Type B pancreatic cell (in vitro differentiated cells): ENCODE measurements at regions not wholly inside any gene's neighbourhood (a gene's known extent, or its start where the extent isn't known, plus 50 kb on each side); places are given as distances from the start of the nearest gene placed in this dataset.

Experiments
- DNase-seq: peaks from one replicate; pipeline ENCODE4 v3.0.0; 2021; ENCODE audit warnings: mixed read lengths; ENCODE audit not compliant: unreplicated experiment; ENCODE audit errors: extremely low spot score
- H3K27ac Mint-ChIP-seq: 2 replicates; pipeline ENCODE4 v1.8.0; 2021; ENCODE audit warnings: mild to moderate bottlenecking, mixed read lengths
- H3K27me3 Mint-ChIP-seq: 2 replicates; pipeline ENCODE4 v1.8.0; 2021; ENCODE audit warnings: mixed read lengths
- H3K36me3 Mint-ChIP-seq: 2 replicates; pipeline ENCODE4 v1.8.0; 2021; ENCODE audit warnings: mixed read lengths
- H3K4me1 Mint-ChIP-seq: one replicate; pipeline ENCODE4 v1.8.0; 2021; ENCODE audit warnings: mixed read lengths; ENCODE audit not compliant: unreplicated experiment
- H3K4me3 Mint-ChIP-seq: 2 replicates; pipeline ENCODE4 v1.8.0; 2021; ENCODE audit warnings: mild to moderate bottlenecking, mixed read lengths
- H3K9me3 Mint-ChIP-seq: 2 replicates; pipeline ENCODE4 v1.8.0; 2021; ENCODE audit warnings: mixed read lengths
- TF ChIP-seq, protein P1 (sequence below): fragments of 200-600 bp; sonication (generic); conservative IDR thresholded peaks from 2 replicates; pipeline ENCODE4 v1.5.0; 2021; ENCODE audit warnings: antibody characterized with exemption, mild to moderate bottlenecking

DNA sequence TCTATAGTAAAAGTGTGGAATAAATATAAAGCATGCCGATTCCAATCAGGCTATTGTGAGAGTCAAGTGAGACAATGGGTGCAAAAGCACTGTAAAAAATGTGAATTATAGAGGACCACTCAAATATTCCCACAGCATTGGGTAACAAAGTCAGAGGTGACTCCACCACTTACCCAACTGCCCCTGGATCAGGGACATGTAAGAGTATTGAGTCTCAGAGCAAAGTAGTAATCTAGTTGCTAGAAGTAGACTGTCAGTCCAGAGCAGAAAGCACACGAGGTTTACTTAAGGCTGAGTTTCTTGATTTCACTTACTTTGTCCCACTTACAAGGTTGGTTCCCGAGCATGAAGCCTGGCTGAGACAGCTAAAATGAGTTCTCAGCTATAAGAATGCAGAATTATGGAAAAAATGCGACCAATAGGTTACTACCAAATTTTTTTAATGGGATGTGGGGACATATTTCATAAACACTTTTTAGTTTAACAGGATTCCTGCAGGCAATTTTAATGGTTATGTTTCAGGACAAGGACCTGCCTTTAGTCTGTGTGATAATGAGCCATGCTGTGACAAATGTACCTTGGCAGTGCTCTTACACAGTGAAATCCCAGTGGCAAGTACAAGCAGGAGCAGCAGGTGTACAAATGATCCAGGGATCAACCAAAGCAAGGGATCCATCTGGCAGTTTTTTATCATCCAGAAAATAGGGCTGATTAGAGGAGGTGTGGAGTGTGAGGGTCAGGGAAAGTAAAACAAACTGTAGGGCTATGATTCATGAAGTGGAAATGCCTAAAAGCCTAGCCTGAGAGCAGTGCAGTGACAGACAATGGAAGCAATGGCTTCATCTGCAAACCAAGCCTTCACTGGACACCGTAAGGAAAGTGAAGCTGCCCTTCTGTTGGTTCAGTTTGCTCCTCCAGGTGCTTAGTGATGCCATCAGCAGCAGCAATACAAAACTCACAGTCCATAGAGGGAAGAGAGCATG, 156.2 kb upstream of the SPAG17 start:
- peaks cover 12% of the 10 kb centered on the region for H3K4me1 Mint-ChIP-seq
- TF ChIP-seq, protein P1, sequence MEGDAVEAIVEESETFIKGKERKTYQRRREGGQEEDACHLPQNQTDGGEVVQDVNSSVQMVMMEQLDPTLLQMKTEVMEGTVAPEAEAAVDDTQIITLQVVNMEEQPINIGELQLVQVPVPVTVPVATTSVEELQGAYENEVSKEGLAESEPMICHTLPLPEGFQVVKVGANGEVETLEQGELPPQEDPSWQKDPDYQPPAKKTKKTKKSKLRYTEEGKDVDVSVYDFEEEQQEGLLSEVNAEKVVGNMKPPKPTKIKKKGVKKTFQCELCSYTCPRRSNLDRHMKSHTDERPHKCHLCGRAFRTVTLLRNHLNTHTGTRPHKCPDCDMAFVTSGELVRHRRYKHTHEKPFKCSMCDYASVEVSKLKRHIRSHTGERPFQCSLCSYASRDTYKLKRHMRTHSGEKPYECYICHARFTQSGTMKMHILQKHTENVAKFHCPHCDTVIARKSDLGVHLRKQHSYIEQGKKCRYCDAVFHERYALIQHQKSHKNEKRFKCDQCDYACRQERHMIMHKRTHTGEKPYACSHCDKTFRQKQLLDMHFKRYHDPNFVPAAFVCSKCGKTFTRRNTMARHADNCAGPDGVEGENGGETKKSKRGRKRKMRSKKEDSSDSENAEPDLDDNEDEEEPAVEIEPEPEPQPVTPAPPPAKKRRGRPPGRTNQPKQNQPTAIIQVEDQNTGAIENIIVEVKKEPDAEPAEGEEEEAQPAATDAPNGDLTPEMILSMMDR: no peak
- no peak overlapping the region for H3K27ac Mint-ChIP-seq
- no peaks in the 10 kb centered on the region for H3K36me3 Mint-ChIP-seq
- no peak for DNase-seq
- H3K9me3 Mint-ChIP-seq: no peaks in the 10 kb centered on the region
- H3K4me3 Mint-ChIP-seq: no peak overlapping the region
- peaks cover 4% of the 10 kb centered on the region for H3K27me3 Mint-ChIP-seq

DNA sequence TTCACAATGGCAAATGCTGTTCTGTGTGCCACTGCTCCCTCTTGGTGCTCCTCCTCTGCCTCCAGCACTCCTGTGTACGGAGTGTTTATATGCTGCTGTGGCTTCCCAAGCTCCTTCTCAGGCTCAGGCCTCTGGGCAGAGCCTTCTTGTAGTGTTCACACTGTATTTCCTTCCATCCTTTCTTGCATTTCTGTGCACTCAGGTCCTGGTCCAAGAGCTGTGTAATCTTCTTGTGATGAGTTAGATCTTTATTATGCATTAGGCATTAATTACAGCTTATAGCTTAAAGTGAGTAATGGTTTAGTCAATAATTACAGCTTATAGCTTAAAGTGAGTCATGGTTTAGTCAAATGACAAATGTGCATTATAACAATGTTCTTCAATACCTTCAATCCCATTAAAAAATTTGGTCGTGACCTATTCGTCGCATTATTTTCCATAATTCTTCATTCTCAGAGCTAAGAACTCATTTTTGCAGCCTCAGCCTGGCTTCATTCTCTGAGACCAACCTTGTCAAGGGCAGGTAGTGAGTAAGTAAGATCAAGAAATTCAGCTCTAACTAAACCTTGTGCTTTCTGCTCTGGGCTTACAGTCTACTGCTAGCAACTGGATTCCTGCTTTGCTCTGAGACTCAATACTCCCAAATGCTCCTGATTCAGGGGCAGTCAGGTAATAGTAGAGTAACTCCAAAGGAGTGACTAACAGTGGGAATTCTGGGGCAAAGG, 154.5 kb upstream of the SPAG17 start:
- no peak overlapping the region for H3K4me3 Mint-ChIP-seq
- no peaks in the 10 kb centered on the region for H3K9me3 Mint-ChIP-seq
- H3K4me1 Mint-ChIP-seq: peaks cover 14% of the 10 kb centered on the region
- TF ChIP-seq, protein P1: no peak
- peaks cover 4% of the 10 kb centered on the region for H3K27me3 Mint-ChIP-seq
- no peak for DNase-seq
- H3K27ac Mint-ChIP-seq: no peak overlapping the region
- no peaks in the 10 kb centered on the region for H3K36me3 Mint-ChIP-seq

DNA sequence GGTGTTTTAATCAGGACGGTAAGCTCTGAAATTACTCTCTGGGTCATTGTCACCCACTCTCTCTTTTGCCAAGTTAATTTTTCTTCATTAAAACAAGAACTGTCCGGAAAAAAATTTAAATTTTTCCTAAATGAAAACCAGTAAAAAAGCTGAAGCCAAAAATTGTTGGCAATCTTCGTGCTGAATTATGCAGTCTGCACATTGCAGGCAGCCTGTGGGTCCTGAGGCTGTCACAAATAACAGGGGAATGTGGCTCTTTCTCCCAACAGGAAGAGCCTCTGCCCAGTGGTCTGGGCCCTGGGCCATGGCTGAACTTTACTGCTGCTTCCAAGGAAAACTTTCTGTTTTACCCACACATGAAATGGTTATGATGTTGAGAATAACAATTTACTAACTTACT, 153.9 kb upstream of the SPAG17 start:
- Mint-ChIP-seq H3K36me3 (no peaks in the 10 kb centered on the region), H3K27me3 (peaks cover 4% of the 10 kb centered on the region), H3K4me1 (peaks cover 18% of the 10 kb centered on the region), H3K9me3 (no peaks in the 10 kb centered on the region), H3K27ac (no peak overlapping the region), H3K4me3 (no peak overlapping the region)
- TF ChIP-seq, protein P1: no peak
- no peak for DNase-seq

DNA sequence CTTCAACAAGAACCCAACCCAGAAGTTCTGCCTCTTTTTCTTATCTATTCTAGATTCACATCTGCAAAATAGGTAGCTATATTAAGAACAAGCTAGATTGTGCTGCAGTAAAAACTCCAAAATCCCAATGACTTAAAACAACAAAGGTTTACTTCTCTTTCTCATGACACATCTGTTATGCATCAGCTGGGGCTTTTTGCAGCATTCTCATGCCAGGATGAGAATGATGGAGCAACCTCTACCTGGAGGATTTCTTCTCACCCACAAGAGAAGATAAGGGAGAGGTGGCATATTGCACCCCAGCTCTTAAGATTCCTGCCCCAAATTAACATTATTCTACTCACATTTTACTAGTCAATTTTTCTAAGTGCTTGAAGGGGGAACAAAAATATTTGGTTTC, 152.3 kb upstream of the SPAG17 start:
- Mint-ChIP-seq H3K27ac (no peak overlapping the region), H3K4me1 (peaks cover 21% of the 10 kb centered on the region)
- TF ChIP-seq, protein P1: no peak

DNA sequence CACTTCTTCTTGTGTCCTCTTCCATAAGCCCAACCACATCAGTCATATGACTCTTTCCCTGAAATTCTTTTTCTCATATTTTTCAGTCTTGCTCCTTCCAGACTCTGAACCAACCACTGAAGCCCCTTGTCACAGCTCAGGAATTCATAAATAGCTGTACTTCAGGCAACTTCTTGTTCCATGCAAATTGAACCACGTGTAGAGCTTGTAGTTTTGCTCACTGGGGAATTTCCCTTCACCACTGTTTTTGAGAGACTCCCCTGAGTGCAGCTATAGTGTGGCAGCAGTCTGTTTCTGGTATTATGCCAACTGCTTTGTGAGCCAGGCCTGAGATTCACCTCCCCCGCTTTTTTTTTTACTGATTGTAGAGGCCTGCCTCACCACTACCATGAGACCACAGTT, 150.3 kb upstream of the SPAG17 start:
- TF ChIP-seq, protein P1: no peak
- peaks cover 4% of the 10 kb centered on the region for H3K27me3 Mint-ChIP-seq
- H3K27ac Mint-ChIP-seq: no peak overlapping the region
- H3K4me1 Mint-ChIP-seq: peaks cover 21% of the 10 kb centered on the region
- no peaks in the 10 kb centered on the region for H3K36me3 Mint-ChIP-seq
- H3K9me3 Mint-ChIP-seq: no peaks in the 10 kb centered on the region
- no peak overlapping the region for H3K4me3 Mint-ChIP-seq
- DNase-seq: no peak

More for the DNA sequence above, 152.3 kb upstream of the SPAG17 start:
- peaks cover 4% of the 10 kb centered on the region for H3K27me3 Mint-ChIP-seq
- no peak for DNase-seq
- H3K36me3 Mint-ChIP-seq: no peaks in the 10 kb centered on the region
- no peaks in the 10 kb centered on the region for H3K9me3 Mint-ChIP-seq
- no peak overlapping the region for H3K4me3 Mint-ChIP-seq
